Upper lobe of left lung (tissue), 6 donors: ENCODE measurements at regions not wholly inside any gene's neighbourhood (a gene's known extent, or its start where the extent isn't known, plus 50 kb on each side); places are given as distances from the start of the nearest gene placed in this dataset.
"Not testable (repeated sequence)": the region's sequence is repeated elsewhere in the genome, so short reads cannot be mapped to it uniquely, and the experiment has no call there.

Source experiments
- ATAC-seq, 2 donors: fragments of 200-7000 bp; cut with Tn5 transposase; one replicate each; pipeline ENCODE4 v1.9.1; 2022; ENCODE audit warnings: mild to moderate bottlenecking in 2 of 2, moderate library complexity in 2 of 2; ENCODE audit not compliant: low FRiP score in 2 of 2
- DNase-seq, 2 donors: peaks; one replicate each; pipeline ENCODE4 v3.0.0-alpha.2; 2019 to 2020
- H3K27ac ChIP-seq, 4 donors: fragments of 200-600 bp; sonication (generic); one replicate each; pipeline ENCODE4 v1.5.1; 2016 to 2019
- H3K27me3 ChIP-seq, 4 donors: fragments of 200-600 bp; sonication (generic); one replicate each; pipeline ENCODE4 v1.5.1; 2017 to 2019
- H3K36me3 ChIP-seq, 4 donors: fragments of 200-600 bp; sonication (generic); one replicate each; pipeline ENCODE4 v1.5.1; 2016 to 2019
- H3K4me1 ChIP-seq, 4 donors: fragments of 200-600 bp; sonication (generic); one replicate each; pipeline ENCODE4 v1.5.1; 2018 to 2019
- H3K4me3 ChIP-seq, 4 donors: fragments of 200-600 bp; sonication (generic); one replicate each; pipeline ENCODE4 v1.5.1; 2017 to 2019; ENCODE audit warnings: mild to moderate bottlenecking in 2 of 4, moderate library complexity in 1 of 4
- H3K9me3 ChIP-seq, 4 donors: fragments of 200-600 bp; sonication (generic); one replicate each; pipeline ENCODE4 v1.5.1; 2018 to 2019
- EP300 ChIP-seq, 4 donors: sonication (generic); formaldehyde crosslinking; IDR thresholded peaks; one replicate each; pipeline ENCODE4 v1.5.1; 2017; ENCODE audit warnings: antibody characterized with exemption in 4 of 4, control low read depth in 2 of 4
- POLR2A ChIP-seq, 4 donors: fragments of 450-650 bp; IDR thresholded peaks; one replicate each; pipeline ENCODE4 v1.5.1; 2016 to 2017; ENCODE audit warnings: antibody characterized with exemption in 4 of 4, mild to moderate bottlenecking in 2 of 4
- POLR2AphosphoS5 ChIP-seq, 2 donors: sonication (generic); formaldehyde crosslinking; IDR thresholded peaks; one replicate each; pipeline ENCODE4 v1.5.1; 2017; ENCODE audit warnings: antibody characterized with exemption in 2 of 2
- WGBS, 2 donors: methylation state at CpG; one replicate each; pipeline ENCODE4 v1.1.5; 2017 to 2018; 5-methylcytosine and 5-hydroxymethylcytosine counted together
- TF ChIP-seq, protein P1 (sequence below), 6 experiments: fragments of 450-650 bp in 4 of 6; fragments of 200-600 bp in 2 of 6; sonication (generic) in 2 of 6; IDR thresholded peaks; one replicate each; pipeline ENCODE4 v1.5.1; 2016 to 2019; ENCODE audit warnings: antibody characterized with exemption in 6 of 6
- donor health status: DM: no; HTN: no; CAD: no; lungs with moderate emphysema.
- donor health status: DM: no; HTN: yes; CAD: no; lungs with severe emphysema.

DNA sequence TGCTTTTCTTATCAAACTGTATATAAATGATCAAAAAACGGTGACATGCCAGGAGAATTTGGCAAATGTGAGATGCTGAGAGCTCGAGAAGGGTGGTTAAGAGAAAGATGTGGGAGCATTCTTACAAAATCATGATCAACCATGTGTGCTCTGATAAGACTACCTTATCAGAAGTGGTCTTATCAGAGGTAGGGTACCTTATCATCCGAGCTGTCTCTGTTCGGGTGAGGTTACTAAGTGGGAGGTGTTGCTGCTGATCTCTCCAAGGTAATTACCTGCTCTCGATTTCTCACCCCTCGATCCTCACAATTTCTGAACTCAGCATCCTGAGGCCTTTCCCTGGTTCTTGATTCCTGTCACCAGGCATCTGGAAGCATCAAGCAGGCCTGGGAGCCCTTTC lies 813.0 kb upstream of the ID2 start:
- Histone ChIP-seq H3K27ac (no peak overlapping the region), H3K4me3 (no peak overlapping the region), H3K4me1 (no peaks in the 10 kb centered on the region), H3K27me3 (no peaks in the 10 kb centered on the region), H3K36me3 (no peaks in the 10 kb centered on the region), H3K9me3 (no peaks in the 10 kb centered on the region)
- WGBS, 2 donors, result 68 to 81% methylated on average over 6 of the region's 6 CpGs
- ATAC-seq (no peak), DNase-seq (no peak)
- TF ChIP-seq POLR2AphosphoS5 (IDR thresholded peaks at IDR 0.05), result no peak
- TF ChIP-seq, protein P1, sequence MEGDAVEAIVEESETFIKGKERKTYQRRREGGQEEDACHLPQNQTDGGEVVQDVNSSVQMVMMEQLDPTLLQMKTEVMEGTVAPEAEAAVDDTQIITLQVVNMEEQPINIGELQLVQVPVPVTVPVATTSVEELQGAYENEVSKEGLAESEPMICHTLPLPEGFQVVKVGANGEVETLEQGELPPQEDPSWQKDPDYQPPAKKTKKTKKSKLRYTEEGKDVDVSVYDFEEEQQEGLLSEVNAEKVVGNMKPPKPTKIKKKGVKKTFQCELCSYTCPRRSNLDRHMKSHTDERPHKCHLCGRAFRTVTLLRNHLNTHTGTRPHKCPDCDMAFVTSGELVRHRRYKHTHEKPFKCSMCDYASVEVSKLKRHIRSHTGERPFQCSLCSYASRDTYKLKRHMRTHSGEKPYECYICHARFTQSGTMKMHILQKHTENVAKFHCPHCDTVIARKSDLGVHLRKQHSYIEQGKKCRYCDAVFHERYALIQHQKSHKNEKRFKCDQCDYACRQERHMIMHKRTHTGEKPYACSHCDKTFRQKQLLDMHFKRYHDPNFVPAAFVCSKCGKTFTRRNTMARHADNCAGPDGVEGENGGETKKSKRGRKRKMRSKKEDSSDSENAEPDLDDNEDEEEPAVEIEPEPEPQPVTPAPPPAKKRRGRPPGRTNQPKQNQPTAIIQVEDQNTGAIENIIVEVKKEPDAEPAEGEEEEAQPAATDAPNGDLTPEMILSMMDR (IDR thresholded peaks at IDR 0.05), result no peak
- TF ChIP-seq EP300 (IDR thresholded peaks at IDR 0.05), result no peak
- TF ChIP-seq POLR2A (IDR thresholded peaks at IDR 0.05), result no peak

GRCh38 chr2:7876445-7876844 lies 805.4 kb upstream of the ID2 start:
- ATAC-seq, DNase-seq, H3K36me3 ChIP-seq, H3K4me3 ChIP-seq, H3K27me3 ChIP-seq, H3K4me1 ChIP-seq, H3K27ac ChIP-seq, H3K9me3 ChIP-seq: not testable (repeated sequence)
- WGBS, 2 donors, result 79 to 86% methylated on average over 8 of the region's 8 CpGs

GRCh38 chr2:7878266-7878665 lies 803.6 kb upstream of the ID2 start:
- not testable (repeated sequence) for H3K36me3 ChIP-seq, H3K9me3 ChIP-seq, ATAC-seq, H3K27me3 ChIP-seq, DNase-seq, H3K27ac ChIP-seq, H3K4me1 ChIP-seq, H3K4me3 ChIP-seq
- 84 to 96% methylated on average over 6 to 11 of the region's 12 CpGs for WGBS, 2 donors

DNA sequence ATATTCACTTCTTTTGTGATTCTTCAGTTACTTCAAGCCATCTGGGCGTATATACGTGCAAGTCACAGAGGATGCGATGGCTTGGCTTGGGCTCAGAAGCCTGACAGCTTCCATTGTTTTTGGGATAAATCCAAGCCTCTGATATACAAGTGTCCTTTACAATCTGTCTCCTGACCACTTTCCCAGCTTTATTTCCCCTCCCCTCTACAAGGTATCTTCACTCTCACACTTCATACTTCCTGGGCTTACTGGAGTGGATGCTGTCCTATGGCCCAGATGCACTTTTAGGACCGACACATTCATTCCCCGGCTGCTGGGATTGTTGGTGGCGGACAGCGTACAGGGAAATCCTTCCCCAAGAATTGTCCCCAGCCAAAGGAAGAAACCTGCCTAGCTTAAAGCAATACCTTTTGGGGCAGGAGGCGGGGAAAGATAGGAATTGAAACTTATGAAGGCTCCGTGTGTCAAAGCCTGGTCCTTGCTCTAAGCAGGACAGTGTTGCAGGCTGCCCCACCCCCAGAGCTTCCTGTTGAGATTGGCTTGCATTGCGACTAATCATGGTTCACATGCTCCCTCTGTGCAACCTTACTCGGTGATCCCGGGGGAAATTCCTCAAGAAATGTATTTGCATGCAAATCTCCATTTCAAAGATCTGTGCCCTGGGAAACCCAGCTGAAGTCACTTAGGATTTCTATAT lies 802.9 kb upstream of the ID2 start:
- no peak for ATAC-seq
- H3K27me3 ChIP-seq, result no peaks in the 10 kb centered on the region
- H3K9me3 ChIP-seq, result no peaks in the 10 kb centered on the region
- DNase-seq, result no peak
- H3K4me1 ChIP-seq, result peaks cover 0 to 3% (median 0%) of the 10 kb centered on the region in 4 donors
- TF ChIP-seq POLR2AphosphoS5 (IDR thresholded peaks at IDR 0.05) (no peak), POLR2A (IDR thresholded peaks at IDR 0.05) (no peak), EP300 (IDR thresholded peaks at IDR 0.05) (no peak)
- TF ChIP-seq, protein P1 (IDR thresholded peaks at IDR 0.05), result no peak
- 72 to 75% methylated on average over 12 of the region's 12 CpGs for WGBS, 2 donors
- no peak overlapping the region for H3K4me3 ChIP-seq
- no peak overlapping the region for H3K27ac ChIP-seq
- no peaks in the 10 kb centered on the region for H3K36me3 ChIP-seq

- Histone ChIP-seq H3K27me3 (no peaks in the 10 kb centered on the region), H3K36me3 (no peaks in the 10 kb centered on the region), H3K4me3 (no peak overlapping the region), H3K27ac (no peak overlapping the region), H3K4me1 (peaks cover 0 to 3% (median 0%) of the 10 kb centered on the region in 4 donors), H3K9me3 (no peaks in the 10 kb centered on the region)
- 52 to 61% methylated on average over 1 of the region's 1 CpG for WGBS, 2 donors
- TF ChIP-seq POLR2AphosphoS5 (IDR thresholded peaks at IDR 0.05), result no peak
- DNase-seq (no peak), ATAC-seq (no peak)
Observed at GRCh38 chr2:7879483-7879835, 802.4 kb upstream of the ID2 start.

DNA sequence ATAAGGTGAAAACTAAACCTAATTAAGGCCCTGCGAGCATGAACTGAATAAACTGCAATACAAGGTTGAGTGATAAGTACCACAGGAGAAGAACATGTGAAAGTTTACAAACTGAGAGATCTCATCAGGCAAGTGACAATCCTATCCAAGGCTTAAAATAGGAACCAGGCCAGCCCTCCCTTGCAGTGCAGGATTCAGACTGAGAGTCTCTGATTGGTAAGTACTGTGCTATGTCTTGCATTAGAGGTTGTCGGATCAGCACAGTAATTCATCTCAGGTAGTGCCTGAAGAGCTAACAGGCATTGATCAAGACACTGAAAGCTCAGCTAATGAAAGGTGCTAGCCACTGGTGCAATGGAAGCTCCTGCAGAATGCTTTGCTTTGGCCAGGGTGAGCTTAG lies 801.7 kb upstream of the ID2 start:
- DNase-seq, result no peak
- H3K27ac ChIP-seq, result no peak overlapping the region
- no peaks in the 10 kb centered on the region for H3K9me3 ChIP-seq
- no peak for ATAC-seq
- no peaks in the 10 kb centered on the region for H3K36me3 ChIP-seq
- WGBS, 2 donors, result 82 to 95% methylated on average over 2 of the region's 2 CpGs
- peaks cover 0 to 3% (median 0%) of the 10 kb centered on the region in 4 donors for H3K4me1 ChIP-seq
- no peak for TF ChIP-seq EP300 (IDR thresholded peaks at IDR 0.05)
- TF ChIP-seq POLR2A (IDR thresholded peaks at IDR 0.05), result no peak
- TF ChIP-seq, protein P1 (IDR thresholded peaks at IDR 0.05), result no peak
- no peak for TF ChIP-seq POLR2AphosphoS5 (IDR thresholded peaks at IDR 0.05)
- no peak overlapping the region for H3K4me3 ChIP-seq
- no peaks in the 10 kb centered on the region for H3K27me3 ChIP-seq
